Caco-2 (cell line): ENCODE measurements at regions not wholly inside any gene's neighbourhood (a gene's known extent, or its start where the extent isn't known, plus 50 kb on each side); places are given as distances from the start of the nearest gene placed in this dataset.
"Not testable (repeated sequence)": the region's sequence is repeated elsewhere in the genome, so short reads cannot be mapped to it uniquely, and the experiment has no call there.

Experiments used
- BruUV-seq: library from RNA; stranded (reverse); fragments of 400-500 nt; replicated peaks from 2 replicates; lab custom pipeline; 2021; lab: Mats Ljungman, UMichigan
- CTCF ChIA-PET: fragments of 300-600 bp; sonication (Branson Sonifier 250); formaldehyde crosslinking; loops from one replicate; lab custom pipeline; 2022; ENCODE audit warnings: antibody characterized with exemption; lab: Charles Lee
- POLR2A ChIA-PET: fragments of 300-600 bp; sonication (Branson Sonifier 250); formaldehyde crosslinking; loops from one replicate; lab custom pipeline; 2022; ENCODE audit warnings: antibody characterized with exemption; lab: Charles Lee
- DNase-seq, 2 experiments: peaks; one replicate each; pipeline versions ENCODE4 v3.0.0 to v3.0.0-alpha.2; 2020 to 2022
- H3K27me3 ChIP-seq: replicated peaks from 2 replicates; pipeline ENCODE4 v1.6.0; 2011; ENCODE audit warnings: low read length; ENCODE audit not compliant: control insufficient read depth, insufficient read depth
- H3K36me3 ChIP-seq: 2 replicates; pipeline ENCODE4 v1.5.1; 2011; ENCODE audit warnings: low read length; ENCODE audit not compliant: control insufficient read depth, insufficient read depth
- H3K4me1 ChIP-seq: fragments of 250-450 bp; sonication (Bioruptor Pico); 2 replicates; pipeline ENCODE4 v1.5.1; 2020; ENCODE audit warnings: mild to moderate bottlenecking
- H3K4me3 ChIP-seq: 2 replicates; pipeline ENCODE4 v1.5.1; 2011; ENCODE audit warnings: low read depth, mild to moderate bottlenecking, control low read depth, low read length
- H3K9me3 ChIP-seq: fragments of 250-450 bp; sonication (Bioruptor Pico); 2 replicates; pipeline ENCODE4 v1.5.1; 2020; ENCODE audit warnings: mild to moderate bottlenecking, moderate library complexity
- H3K27ac Mint-ChIP-seq: one replicate; pipeline ENCODE4 v1.8.0; 2022; ENCODE audit warnings: mixed read lengths; ENCODE audit not compliant: unreplicated experiment
- H3K27me3 Mint-ChIP-seq: one replicate; pipeline ENCODE4 v1.8.0; 2022; ENCODE audit warnings: mixed read lengths; ENCODE audit not compliant: insufficient read depth, unreplicated experiment
- H3K36me3 Mint-ChIP-seq: one replicate; pipeline ENCODE4 v1.8.0; 2022; ENCODE audit warnings: mild to moderate bottlenecking, mixed read lengths; ENCODE audit not compliant: insufficient read depth, unreplicated experiment
- H3K4me1 Mint-ChIP-seq: one replicate; pipeline ENCODE4 v1.8.0; 2022; ENCODE audit warnings: low read depth, mixed read lengths; ENCODE audit not compliant: unreplicated experiment
- H3K4me3 Mint-ChIP-seq: one replicate; pipeline ENCODE4 v1.8.0; 2022; ENCODE audit warnings: mild to moderate bottlenecking, moderate library complexity, mixed read lengths; ENCODE audit not compliant: unreplicated experiment
- H3K9me3 Mint-ChIP-seq: one replicate; pipeline ENCODE4 v1.8.0; 2022; ENCODE audit warnings: mixed read lengths; ENCODE audit not compliant: unreplicated experiment
- intact Hi-C: fragments of 100-400 bp; cut with micrococcal nuclease; formaldehyde crosslinking; loops from one replicate; pipeline ENCODE4 v1.10.0; 2022; ENCODE audit not compliant: unreplicated experiment
- TF ChIP-seq, protein P1 (sequence below), 2 experiments: fragments of 200-600 bp in 1 of 2; IDR thresholded peaks; 1 replicate in 1 of 2; 2 replicates in 1 of 2; pipeline versions ENCODE4 v1.5.1 to v1.8.0; 2011 to 2022; ENCODE audit warnings: antibody characterized with exemption in 1 of 2, control low read depth in 1 of 2, inconsistent platforms in 1 of 2, low read depth in 1 of 2, low read length in 1 of 2, mild to moderate bottlenecking in 1 of 2, moderate library complexity in 1 of 2; ENCODE audit not compliant: insufficient read depth in 1 of 2, severe bottlenecking in 1 of 2, unreplicated experiment in 1 of 2

DNA sequence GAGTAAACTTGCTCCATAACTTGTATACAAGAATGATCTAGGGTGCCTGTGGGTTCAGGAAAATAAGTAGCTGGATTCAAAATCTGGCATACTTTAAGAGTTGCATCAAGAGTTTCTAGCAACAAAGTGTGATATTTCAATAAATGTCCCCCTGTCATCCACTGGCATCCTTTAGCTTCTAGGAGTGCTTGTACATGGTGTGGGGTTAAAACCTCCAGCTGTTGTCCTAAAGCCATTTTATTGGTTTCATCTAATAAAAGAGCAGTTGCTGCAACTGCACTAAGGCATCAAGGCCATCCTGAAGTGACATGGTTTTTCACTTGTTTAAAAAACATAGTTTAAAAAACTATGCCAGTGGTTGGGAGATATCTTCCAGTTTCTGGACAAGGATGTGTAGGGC, 148.4 kb downstream of the INHBA start:
- CTCF ChIA-PET, result no interaction called here
- TF ChIP-seq, protein P1, sequence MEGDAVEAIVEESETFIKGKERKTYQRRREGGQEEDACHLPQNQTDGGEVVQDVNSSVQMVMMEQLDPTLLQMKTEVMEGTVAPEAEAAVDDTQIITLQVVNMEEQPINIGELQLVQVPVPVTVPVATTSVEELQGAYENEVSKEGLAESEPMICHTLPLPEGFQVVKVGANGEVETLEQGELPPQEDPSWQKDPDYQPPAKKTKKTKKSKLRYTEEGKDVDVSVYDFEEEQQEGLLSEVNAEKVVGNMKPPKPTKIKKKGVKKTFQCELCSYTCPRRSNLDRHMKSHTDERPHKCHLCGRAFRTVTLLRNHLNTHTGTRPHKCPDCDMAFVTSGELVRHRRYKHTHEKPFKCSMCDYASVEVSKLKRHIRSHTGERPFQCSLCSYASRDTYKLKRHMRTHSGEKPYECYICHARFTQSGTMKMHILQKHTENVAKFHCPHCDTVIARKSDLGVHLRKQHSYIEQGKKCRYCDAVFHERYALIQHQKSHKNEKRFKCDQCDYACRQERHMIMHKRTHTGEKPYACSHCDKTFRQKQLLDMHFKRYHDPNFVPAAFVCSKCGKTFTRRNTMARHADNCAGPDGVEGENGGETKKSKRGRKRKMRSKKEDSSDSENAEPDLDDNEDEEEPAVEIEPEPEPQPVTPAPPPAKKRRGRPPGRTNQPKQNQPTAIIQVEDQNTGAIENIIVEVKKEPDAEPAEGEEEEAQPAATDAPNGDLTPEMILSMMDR (IDR thresholded peaks at IDR 0.05; ENCODE audit: insufficient read depth in 1 of 2, low read depth in 1 of 2, low read length in 1 of 2, severe bottlenecking in 1 of 2, unreplicated experiment in 1 of 2), result no peak
- POLR2A ChIA-PET, result no interaction called here
- Histone ChIP-seq H3K4me1 (no peaks in the 10 kb centered on the region), H3K9me3 (no peaks in the 10 kb centered on the region), H3K36me3 (no peaks in the 10 kb centered on the region), H3K4me3 (no peak overlapping the region), H3K27me3 (no peaks in the 10 kb centered on the region)
- peaks cover 20% of the 10 kb centered on the region for H3K9me3 Mint-ChIP-seq
- no peak overlapping the region for H3K27ac Mint-ChIP-seq
- BruUV-seq, result no TSS peak
- no peak for DNase-seq
- H3K27me3 Mint-ChIP-seq, result no peaks in the 10 kb centered on the region
- no peak overlapping the region for H3K4me3 Mint-ChIP-seq
- H3K4me1 Mint-ChIP-seq, result no peaks in the 10 kb centered on the region
- no peaks in the 10 kb centered on the region for H3K36me3 Mint-ChIP-seq
- intact Hi-C loops, result no loop called here

DNA sequence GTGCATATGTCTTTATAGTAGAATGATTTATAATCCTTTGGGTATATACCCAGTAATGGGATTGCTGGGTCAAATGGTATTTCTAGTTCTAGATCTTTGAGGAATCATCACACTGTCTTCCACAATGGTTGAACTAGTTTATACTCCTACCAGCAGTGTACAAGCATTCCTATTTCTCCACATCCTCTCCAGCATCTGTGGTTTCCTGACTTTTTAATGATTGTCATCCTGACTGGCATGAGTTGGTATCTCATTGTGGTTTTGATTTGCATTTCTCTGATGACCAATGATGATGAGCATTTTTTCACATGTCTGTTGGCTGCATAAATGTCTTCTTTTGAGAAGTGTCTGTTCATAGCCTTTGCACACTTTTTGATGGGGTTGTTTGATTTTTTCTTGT, 152.8 kb downstream of the INHBA start:
- BruUV-seq, H3K36me3 ChIP-seq, CTCF ChIA-PET, H3K27me3 Mint-ChIP-seq, POLR2A ChIA-PET, H3K4me3 ChIP-seq, H3K9me3 Mint-ChIP-seq, H3K36me3 Mint-ChIP-seq, DNase-seq, H3K4me1 ChIP-seq, H3K27me3 ChIP-seq, H3K4me3 Mint-ChIP-seq, H3K9me3 ChIP-seq, H3K27ac Mint-ChIP-seq, intact Hi-C loops, H3K4me1 Mint-ChIP-seq: not testable (repeated sequence)

DNA sequence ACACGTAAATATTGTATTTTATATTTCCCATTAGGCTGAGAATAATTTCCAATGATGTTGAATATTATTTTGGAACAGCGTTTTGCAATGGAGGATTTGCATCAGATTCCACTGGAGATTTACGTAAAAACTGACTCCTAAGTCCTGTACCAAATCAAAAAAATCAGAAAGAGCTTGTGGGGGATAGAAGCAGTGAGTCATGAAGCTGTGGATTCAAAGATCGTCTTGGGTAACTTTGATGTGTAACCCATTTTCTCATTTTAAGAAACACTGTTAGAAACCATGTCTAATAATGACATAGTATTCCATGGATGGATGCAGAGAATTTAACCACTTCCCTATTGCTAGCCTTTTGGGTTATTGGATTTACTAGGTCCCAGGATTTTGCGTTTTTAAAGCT, 158.6 kb downstream of the INHBA start:
- H3K36me3 ChIP-seq, result no peaks in the 10 kb centered on the region
- peaks cover 5% of the 10 kb centered on the region for H3K36me3 Mint-ChIP-seq
- no peaks in the 10 kb centered on the region for H3K9me3 ChIP-seq
- H3K4me1 Mint-ChIP-seq, result no peaks in the 10 kb centered on the region
- ChIA-PET POLR2A (no interaction called here), CTCF (no interaction called here)
- no peak overlapping the region for H3K4me3 ChIP-seq
- intact Hi-C loops, result no loop called here
- no peaks in the 10 kb centered on the region for H3K9me3 Mint-ChIP-seq
- no peaks in the 10 kb centered on the region for H3K4me1 ChIP-seq
- no peak overlapping the region for H3K27ac Mint-ChIP-seq
- H3K4me3 Mint-ChIP-seq, result no peak overlapping the region
- BruUV-seq, result no TSS peak
- DNase-seq, result no peak
- H3K27me3 Mint-ChIP-seq, result no peaks in the 10 kb centered on the region
- TF ChIP-seq, protein P1 (IDR thresholded peaks at IDR 0.05; ENCODE audit: insufficient read depth in 1 of 2, low read depth in 1 of 2, low read length in 1 of 2, severe bottlenecking in 1 of 2, unreplicated experiment in 1 of 2), result no peak
- H3K27me3 ChIP-seq, result no peaks in the 10 kb centered on the region

DNA sequence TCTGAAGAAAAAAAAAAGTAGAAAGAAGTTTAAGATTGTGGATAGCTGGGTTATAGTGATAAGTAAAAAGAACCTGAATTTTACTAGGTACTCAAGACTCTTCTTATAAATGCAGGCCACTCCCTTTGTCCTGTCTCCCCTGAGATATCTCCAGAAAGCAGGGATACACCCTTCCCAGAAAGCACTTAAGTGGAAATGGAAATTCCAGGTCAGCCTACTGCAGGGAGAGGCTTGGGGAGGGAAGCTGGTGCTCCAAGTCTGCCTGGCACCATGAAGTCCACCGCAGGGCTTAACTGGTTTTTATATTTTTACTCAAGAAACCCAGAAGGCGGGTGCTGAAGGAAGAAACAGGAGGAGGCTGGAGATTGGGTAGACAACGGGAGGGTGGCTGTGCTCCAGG, 162.3 kb downstream of the INHBA start:
- ChIA-PET POLR2A (no interaction called here), CTCF (no interaction called here)
- intact Hi-C loops, result no loop called here
- DNase-seq, result no peak
- H3K4me3 ChIP-seq, result no peak overlapping the region
- Mint-ChIP-seq H3K9me3 (no peaks in the 10 kb centered on the region), H3K4me3 (no peak overlapping the region), H3K27ac (no peak overlapping the region), H3K36me3 (no peaks in the 10 kb centered on the region), H3K4me1 (no peaks in the 10 kb centered on the region), H3K27me3 (no peaks in the 10 kb centered on the region)
- H3K36me3 ChIP-seq, result no peaks in the 10 kb centered on the region
- TF ChIP-seq, protein P1 (IDR thresholded peaks at IDR 0.05; ENCODE audit: insufficient read depth in 1 of 2, low read depth in 1 of 2, low read length in 1 of 2, severe bottlenecking in 1 of 2, unreplicated experiment in 1 of 2), result no peak
- BruUV-seq, result no TSS peak
- H3K4me1 ChIP-seq, result no peaks in the 10 kb centered on the region
- H3K27me3 ChIP-seq, result no peaks in the 10 kb centered on the region
- no peaks in the 10 kb centered on the region for H3K9me3 ChIP-seq
